ENCODE measurements at regions not wholly inside any gene's neighbourhood (a gene's known extent, or its start where the extent isn't known, plus 50 kb on each side); places are given as distances from the start of the nearest gene placed in this dataset.
"Not testable (repeated sequence)": the region's sequence is repeated elsewhere in the genome, so short reads cannot be mapped to it uniquely, and the experiment has no call there.

- Histone ChIP-seq H3K9me3 (ENCODE audit: control insufficient read depth, low read length) (no peaks in the 10 kb centered on the region), H3K27ac (ENCODE audit: low read length) (no peak overlapping the region), H3K4me1 (ENCODE audit: control insufficient read depth, insufficient read depth, low read length) (no peaks in the 10 kb centered on the region), H3K27me3 (ENCODE audit: control insufficient read depth, insufficient read depth) (no peaks in the 10 kb centered on the region), H3K4me3 (ENCODE audit: low read length) (no peak overlapping the region)
- DNase-seq (no peak), ATAC-seq (no peak)
- intact Hi-C loops (cut with DNase I), result no loop called here
Observed at GRCh38 chr3:6022621-6023020, 835.1 kb downstream of the EDEM1 start.

GRCh38 chr3:6025032-6025431, 835.9 kb upstream of the GRM7 start:
- Histone ChIP-seq H3K27me3 (ENCODE audit: control insufficient read depth, insufficient read depth) (no peaks in the 10 kb centered on the region), H3K27ac (ENCODE audit: low read length) (no peak overlapping the region), H3K9me3 (ENCODE audit: control insufficient read depth, low read length) (no peaks in the 10 kb centered on the region), H3K4me3 (ENCODE audit: low read length) (no peak overlapping the region), H3K4me1 (ENCODE audit: control insufficient read depth, insufficient read depth, low read length) (no peaks in the 10 kb centered on the region)
- intact Hi-C loops (cut with DNase I), result no loop called here
- ATAC-seq (no peak), DNase-seq (no peak)
- 65% methylated on average over 1 of the region's 1 CpG for WGBS

GRCh38 chr3:6030648-6031047, 830.3 kb upstream of the GRM7 start:
- H3K4me3 ChIP-seq (ENCODE audit: low read length); ATAC-seq; H3K27me3 ChIP-seq (ENCODE audit: control insufficient read depth, insufficient read depth); H3K27ac ChIP-seq (ENCODE audit: low read length); DNase-seq; intact Hi-C loops (cut with DNase I); H3K4me1 ChIP-seq (ENCODE audit: control insufficient read depth, insufficient read depth, low read length); H3K9me3 ChIP-seq (ENCODE audit: control insufficient read depth, low read length): not testable (repeated sequence)
- WGBS, result 37% methylated on average over 4 of the region's 4 CpGs

GRCh38 chr3:6035626-6036025, 825.3 kb upstream of the GRM7 start:
- ATAC-seq (no peak), DNase-seq (no peak)
- Histone ChIP-seq H3K4me1 (ENCODE audit: control insufficient read depth, insufficient read depth, low read length) (no peaks in the 10 kb centered on the region), H3K9me3 (ENCODE audit: control insufficient read depth, low read length) (no peaks in the 10 kb centered on the region), H3K27ac (ENCODE audit: low read length) (no peak overlapping the region), H3K4me3 (ENCODE audit: low read length) (no peak overlapping the region), H3K27me3 (ENCODE audit: control insufficient read depth, insufficient read depth) (no peaks in the 10 kb centered on the region)
- 78% methylated on average over 6 of the region's 6 CpGs for WGBS
- intact Hi-C loops (cut with DNase I), result no loop called here

DNA sequence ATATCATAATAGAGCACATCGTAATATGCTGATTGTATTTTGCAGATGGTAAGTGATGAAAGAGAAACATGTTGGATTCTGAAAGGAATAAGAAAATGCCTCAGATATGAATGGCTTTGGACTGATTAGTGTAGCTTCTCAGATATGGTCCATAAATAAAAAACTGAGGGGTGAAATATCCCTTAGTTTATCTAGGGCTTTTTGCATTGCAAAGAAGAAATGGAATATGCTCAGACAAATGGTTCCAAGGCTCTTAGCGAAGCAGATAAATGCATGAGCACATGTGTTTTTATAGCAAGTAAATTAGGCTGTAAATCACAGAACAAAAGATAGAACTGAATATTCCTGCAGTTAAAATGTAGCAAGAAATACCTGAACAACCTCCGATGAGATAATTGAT, 820.9 kb upstream of the GRM7 start:
- Histone ChIP-seq H3K9me3 (ENCODE audit: control insufficient read depth, low read length) (no peaks in the 10 kb centered on the region), H3K27ac (ENCODE audit: low read length) (no peak overlapping the region), H3K4me3 (ENCODE audit: low read length) (no peak overlapping the region), H3K4me1 (ENCODE audit: control insufficient read depth, insufficient read depth, low read length) (no peaks in the 10 kb centered on the region), H3K27me3 (ENCODE audit: control insufficient read depth, insufficient read depth) (no peaks in the 10 kb centered on the region)
- ATAC-seq, result no peak
- intact Hi-C loops (cut with DNase I), result no loop called here
- DNase-seq, result no peak
- 85% methylated on average over 3 of the region's 3 CpGs for WGBS

GRCh38 chr3:6041894-6042293, 819.0 kb upstream of the GRM7 start:
- no peaks in the 10 kb centered on the region for H3K9me3 ChIP-seq (ENCODE audit: control insufficient read depth, low read length)
- DNase-seq (no peak), ATAC-seq (no peak)
- intact Hi-C loops (cut with DNase I), result no loop called here
- H3K4me3 ChIP-seq (ENCODE audit: low read length), result no peak overlapping the region
- no peaks in the 10 kb centered on the region for H3K27me3 ChIP-seq (ENCODE audit: control insufficient read depth, insufficient read depth)
- no peak overlapping the region for H3K27ac ChIP-seq (ENCODE audit: low read length)
- WGBS, result 62% methylated on average over 1 of the region's 1 CpG
- H3K4me1 ChIP-seq (ENCODE audit: control insufficient read depth, insufficient read depth, low read length), result no peaks in the 10 kb centered on the region

GRCh38 chr3:6047016-6047415, 813.9 kb upstream of the GRM7 start:
- no peaks in the 10 kb centered on the region for H3K27me3 ChIP-seq (ENCODE audit: control insufficient read depth, insufficient read depth)
- intact Hi-C loops (cut with DNase I), result no loop called here
- WGBS, result 91% methylated on average over 2 of the region's 2 CpGs
- no peak overlapping the region for H3K4me3 ChIP-seq (ENCODE audit: low read length)
- DNase-seq (no peak), ATAC-seq (no peak)
- no peaks in the 10 kb centered on the region for H3K4me1 ChIP-seq (ENCODE audit: control insufficient read depth, insufficient read depth, low read length)
- H3K27ac ChIP-seq (ENCODE audit: low read length), result no peak overlapping the region
- peaks cover 5% of the 10 kb centered on the region for H3K9me3 ChIP-seq (ENCODE audit: control insufficient read depth, low read length)

GRCh38 chr3:6060251-6060650, 800.7 kb upstream of the GRM7 start:
- Histone ChIP-seq H3K9me3 (ENCODE audit: control insufficient read depth, low read length) (no peaks in the 10 kb centered on the region), H3K4me1 (ENCODE audit: control insufficient read depth, insufficient read depth, low read length) (no peaks in the 10 kb centered on the region), H3K4me3 (ENCODE audit: low read length) (no peak overlapping the region), H3K27ac (ENCODE audit: low read length) (no peak overlapping the region), H3K27me3 (ENCODE audit: control insufficient read depth, insufficient read depth) (no peaks in the 10 kb centered on the region)
- DNase-seq (no peak), ATAC-seq (no peak)
- 75% methylated on average over 1 of the region's 1 CpG for whole genome bisulfite sequencing
- intact Hi-C loops (cut with DNase I), result no loop called here

DNA sequence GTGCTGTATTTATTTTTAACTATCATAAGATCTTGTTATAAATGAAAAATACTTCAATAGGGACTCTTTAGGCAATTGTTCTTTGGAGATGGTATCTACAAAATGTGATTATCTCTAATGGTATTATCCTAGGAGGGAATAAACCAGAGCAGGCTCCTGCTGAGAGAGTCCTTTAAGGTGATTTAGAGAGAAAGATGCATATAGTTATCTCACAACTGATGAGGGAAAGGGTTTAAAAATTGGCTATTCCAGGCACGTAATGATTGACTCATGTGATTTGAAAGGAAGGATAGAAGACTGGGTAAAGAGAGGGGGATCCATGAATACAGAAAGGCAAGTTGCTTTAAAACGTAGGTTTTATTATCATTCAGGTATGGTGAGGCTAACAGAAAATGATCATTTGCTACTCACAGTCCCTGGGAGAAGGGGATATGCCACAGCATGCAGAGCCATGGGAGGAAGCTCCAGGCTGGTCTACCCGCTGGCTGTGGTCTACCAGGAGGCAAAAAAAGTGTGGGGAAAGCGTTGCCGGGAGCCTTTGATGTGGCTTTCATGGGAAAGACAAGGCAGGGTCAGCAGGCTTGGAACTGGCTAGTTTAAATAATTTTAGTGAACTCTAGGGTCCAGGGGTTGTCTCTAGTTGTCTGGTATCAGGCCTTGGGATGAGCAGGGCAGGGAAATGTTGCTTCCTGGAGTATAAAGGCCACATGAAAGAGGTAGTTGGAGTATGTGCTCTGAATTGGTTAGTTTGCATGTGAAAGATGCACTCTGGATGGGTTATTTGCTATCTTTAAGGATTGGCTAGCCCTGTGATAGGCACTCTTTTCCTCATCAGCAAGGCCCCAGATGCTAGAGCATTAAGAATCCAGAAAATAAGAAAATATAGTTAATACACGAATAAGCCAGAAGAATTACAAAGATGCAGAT, 798.4 kb upstream of the GRM7 start:
- no peak overlapping the region for H3K27ac ChIP-seq (ENCODE audit: low read length)
- intact Hi-C loops (cut with DNase I), result no loop called here
- no peak overlapping the region for H3K4me3 ChIP-seq (ENCODE audit: low read length)
- no peaks in the 10 kb centered on the region for H3K27me3 ChIP-seq (ENCODE audit: control insufficient read depth, insufficient read depth)
- DNase-seq, result no peak
- no peak for ATAC-seq
- WGBS, result 61% methylated on average over 6 of the region's 6 CpGs
- no peaks in the 10 kb centered on the region for H3K4me1 ChIP-seq (ENCODE audit: control insufficient read depth, insufficient read depth, low read length)
- H3K9me3 ChIP-seq (ENCODE audit: control insufficient read depth, low read length), result no peaks in the 10 kb centered on the region

GRCh38 chr3:6066397-6066796, 794.5 kb upstream of the GRM7 start:
- ATAC-seq (no peak), DNase-seq (no peak)
- Histone ChIP-seq H3K4me3 (ENCODE audit: low read length) (no peak overlapping the region), H3K27ac (ENCODE audit: low read length) (no peak overlapping the region), H3K4me1 (ENCODE audit: control insufficient read depth, insufficient read depth, low read length) (no peaks in the 10 kb centered on the region), H3K27me3 (ENCODE audit: control insufficient read depth, insufficient read depth) (no peaks in the 10 kb centered on the region), H3K9me3 (ENCODE audit: control insufficient read depth, low read length) (no peaks in the 10 kb centered on the region)
- WGBS, result 63% methylated on average over 2 of the region's 2 CpGs
- intact Hi-C loops (cut with DNase I), result no loop called here

DNA sequence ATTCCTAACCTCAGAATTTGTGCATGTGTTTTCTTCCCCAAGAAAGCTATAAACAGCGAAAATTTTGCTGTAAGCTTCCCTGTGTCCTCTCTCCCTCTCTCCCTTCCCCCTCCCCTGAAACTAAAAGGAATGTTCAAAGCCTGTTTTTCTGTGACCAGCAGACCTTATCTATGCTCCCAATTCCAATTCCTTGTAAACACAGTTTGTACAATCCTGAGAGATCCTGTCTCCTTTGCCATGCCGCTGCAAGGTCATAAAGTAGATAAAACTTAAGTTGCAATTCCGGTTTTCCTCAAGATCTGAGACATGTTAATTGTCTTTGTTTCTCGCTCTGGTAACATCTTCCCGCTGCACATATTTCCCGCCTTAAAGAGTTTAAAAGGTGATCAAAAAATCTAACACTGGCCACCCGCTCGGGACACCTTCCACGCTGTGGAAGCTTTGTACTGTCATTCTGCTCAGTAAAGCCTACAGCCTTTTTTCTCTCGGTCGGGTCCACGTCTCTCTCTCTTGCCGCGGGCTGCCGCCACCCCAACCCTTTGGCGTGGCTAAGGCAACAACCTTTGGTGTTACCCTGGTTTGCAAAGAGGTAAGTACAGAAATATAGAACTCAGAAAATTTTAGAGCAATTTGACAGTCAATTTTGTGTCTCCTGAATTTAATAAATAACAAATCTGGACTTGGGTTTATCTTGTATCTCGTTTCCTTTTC, 793.9 kb upstream of the GRM7 start:
- DNase-seq; intact Hi-C loops (cut with DNase I); H3K27ac ChIP-seq (ENCODE audit: low read length); ATAC-seq; H3K4me1 ChIP-seq (ENCODE audit: control insufficient read depth, insufficient read depth, low read length); H3K27me3 ChIP-seq (ENCODE audit: control insufficient read depth, insufficient read depth); H3K9me3 ChIP-seq (ENCODE audit: control insufficient read depth, low read length); H3K4me3 ChIP-seq (ENCODE audit: low read length): not testable (repeated sequence)
- 68% methylated on average over 17 of the region's 17 CpGs for WGBS

All from right cardiac atrium (tissue), 5 donors.